Stimulated activated CD4-positive, alpha-beta T cell treated with anti-CD3 and anti-CD28 coated beads, Interleukin-4, amount 100 ng/mL, for 24 hours (primary cell): ENCODE measurements at regions not wholly inside any gene's neighbourhood (a gene's known extent, or its start where the extent isn't known, plus 50 kb on each side); places are given as distances from the start of the nearest gene placed in this dataset.

Experiments
- DNase-seq: peaks from one replicate; pipeline ENCODE4 v3.0.0-alpha.2; 2020

DNA sequence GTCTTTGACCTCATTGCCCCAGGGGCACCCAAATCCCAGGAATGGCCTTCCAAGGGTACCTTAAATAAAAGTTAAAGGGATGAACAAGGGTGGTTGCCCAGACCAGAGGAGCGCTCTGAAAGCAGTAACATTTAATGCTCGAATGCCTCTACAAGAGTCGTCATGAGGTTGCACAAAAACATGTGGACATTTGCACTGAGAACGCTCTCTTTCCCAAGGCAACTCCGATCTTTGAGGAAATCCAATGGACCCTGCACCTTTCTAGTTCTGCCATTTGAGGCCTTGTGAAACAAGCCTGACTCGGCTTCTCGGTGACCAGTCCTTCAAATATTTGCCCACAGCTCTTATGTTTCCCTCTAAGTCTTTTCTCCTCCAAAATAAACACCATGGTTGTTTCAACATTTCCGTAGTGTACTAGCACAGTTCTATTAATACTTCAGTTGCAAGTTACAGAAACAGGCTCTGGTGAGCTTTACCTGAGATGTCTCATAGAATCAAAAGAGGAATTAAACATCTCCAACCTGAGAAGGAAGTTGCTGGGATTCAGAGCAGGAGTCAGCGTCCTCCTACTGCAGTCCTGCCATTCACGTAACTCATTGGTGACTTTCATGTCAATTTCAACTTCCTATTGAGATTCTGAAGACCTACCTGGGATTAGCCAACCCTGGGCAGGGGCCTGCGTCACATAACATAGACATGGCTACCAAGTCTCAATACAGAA, 168.8 kb upstream of the RAI14 start:
- DNase-seq: no peak

DNA sequence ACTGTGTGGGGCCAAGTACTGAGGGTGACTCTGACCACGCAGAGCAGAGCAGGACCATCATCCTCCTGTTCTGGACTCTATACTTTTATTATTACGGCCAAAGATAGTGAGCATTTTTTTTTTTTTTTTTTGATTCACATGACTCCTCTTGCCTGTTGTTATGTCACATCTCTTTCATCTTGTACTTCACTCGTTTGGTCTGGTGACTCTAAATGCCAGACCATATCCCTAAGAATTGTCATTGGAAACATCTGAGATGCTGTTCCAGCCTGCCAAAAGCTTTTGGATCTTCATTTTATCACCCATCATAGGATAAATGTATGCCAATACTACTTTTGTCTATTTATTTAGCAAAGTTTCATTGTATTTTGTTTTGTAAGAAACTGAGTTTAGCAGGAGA, 168.2 kb upstream of the RAI14 start:
- no peak for DNase-seq

DNA sequence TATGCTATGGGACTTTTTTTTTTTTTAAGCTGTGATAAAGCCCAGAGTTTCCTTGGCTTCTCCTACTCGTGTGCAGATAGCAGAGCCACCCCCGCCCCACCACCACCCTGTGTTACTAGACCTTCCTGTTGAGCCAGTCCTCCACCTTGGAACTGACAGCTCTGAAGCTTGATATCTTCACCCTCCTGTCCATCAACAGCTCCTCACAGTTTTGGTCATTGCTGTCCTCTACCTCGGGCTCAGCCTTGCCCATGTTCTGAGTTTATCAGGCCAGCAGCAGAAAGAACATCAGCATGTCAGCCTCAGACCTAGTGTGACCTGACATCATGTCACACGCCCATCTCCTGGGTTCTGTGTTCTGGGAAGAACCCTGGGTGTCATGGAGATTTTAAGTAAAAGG, 167.1 kb upstream of the RAI14 start:
- no peak for DNase-seq

DNA sequence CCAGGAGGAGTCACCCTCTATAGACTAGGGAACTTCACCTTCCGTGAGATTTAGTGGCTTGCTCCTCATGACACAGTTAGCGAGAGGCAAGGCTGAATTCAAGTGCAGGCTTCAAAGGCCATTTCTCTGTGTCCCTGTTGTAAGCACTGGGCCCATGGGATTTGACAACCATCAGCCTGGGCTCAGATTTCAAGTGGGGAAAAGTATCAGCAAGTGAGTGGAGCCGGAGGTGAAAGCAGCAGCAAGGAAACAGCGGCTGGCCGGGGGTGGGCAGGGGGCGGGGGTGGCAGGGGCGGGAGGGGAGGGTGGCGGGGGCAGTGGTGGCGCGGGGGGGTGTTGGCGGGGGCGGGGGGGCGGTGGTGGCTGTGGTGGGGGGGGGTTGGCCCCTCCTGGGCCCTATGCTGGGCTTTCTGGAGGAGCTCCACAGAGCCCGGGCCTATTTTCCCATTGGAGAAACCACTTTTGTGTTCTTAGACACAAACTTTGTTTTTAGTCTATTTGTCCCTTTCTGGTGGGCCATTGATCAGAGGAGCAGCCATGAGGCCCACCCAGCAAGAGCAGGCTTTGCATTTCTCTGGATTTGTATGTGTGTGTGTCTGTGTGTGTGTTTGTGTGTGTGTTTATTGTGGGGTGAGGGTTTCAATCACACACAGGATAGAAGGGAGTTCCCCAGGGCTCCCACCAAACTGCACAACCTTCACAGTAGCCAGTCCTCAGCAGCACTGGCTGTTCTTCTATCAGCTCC, 165.4 kb upstream of the RAI14 start:
- DNase-seq: no peak

DNA sequence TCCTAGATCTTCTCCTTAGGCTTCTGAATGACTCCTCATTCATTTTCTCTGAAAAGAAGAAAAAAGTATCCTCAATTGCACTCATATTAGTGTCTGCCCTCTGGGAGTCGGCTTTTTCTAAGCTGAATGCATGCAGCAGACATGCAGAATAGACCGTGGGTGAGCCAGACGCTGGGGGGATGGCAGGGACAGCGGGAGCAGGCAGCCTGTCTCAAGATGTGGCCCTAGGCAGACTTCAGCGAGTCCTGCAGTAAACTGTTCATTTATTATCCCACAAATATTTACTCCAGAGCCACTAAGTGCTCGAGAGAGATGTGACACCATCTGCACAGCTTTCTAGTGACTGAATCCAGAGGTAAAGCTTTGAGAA, 164.9 kb upstream of the RAI14 start:
- DNase-seq: no peak

DNA sequence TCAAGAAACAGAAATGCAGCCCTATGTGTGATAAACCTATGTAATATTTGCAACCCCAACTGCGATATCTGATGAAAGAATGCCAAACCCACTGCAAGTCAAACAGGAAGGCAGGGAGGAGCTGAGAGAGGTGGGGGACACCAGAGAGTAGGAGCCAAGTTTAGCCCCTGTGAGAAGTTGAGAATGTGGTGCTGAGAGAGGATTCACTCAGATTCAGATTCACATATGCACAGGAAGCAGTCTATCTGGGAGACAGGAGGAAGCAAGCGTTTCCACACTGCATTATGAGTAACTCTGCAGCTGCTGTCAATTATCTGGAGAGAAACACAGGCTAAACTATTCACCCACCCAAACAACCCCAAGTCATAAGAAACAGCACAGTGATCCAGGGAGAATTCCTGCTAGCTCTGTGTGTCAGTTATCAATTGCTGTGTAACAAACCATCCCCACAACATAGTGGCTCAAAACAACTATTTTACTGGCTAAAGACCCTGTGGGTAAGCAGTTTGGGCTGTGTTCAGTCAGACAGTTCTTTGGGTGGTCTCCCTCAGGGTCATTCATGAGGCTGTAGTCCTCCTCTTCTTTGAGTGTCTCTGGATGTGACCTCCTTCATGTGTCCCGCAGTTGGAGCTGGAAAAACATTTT, 161.9 kb upstream of the RAI14 start:
- no peak for DNase-seq

DNA sequence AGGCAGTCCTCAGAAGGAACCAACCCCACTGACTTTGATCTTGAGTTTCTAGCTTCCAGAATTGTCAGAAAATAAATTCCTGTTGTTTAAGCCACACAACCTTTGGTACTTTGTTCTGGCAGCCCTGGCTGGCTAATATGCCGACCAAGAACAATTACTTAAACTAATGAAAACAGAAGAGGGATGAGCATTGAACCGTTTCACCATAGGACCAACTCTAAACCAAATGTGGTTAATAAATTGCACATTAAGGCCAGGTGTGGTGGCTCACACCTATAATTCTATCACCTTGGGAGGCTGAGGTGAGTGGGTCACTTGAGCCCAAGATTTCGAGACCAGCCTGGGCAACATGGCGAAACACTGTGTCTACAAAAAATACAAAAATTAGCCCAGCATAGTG, 160.9 kb upstream of the RAI14 start:
- no peak for DNase-seq

DNA sequence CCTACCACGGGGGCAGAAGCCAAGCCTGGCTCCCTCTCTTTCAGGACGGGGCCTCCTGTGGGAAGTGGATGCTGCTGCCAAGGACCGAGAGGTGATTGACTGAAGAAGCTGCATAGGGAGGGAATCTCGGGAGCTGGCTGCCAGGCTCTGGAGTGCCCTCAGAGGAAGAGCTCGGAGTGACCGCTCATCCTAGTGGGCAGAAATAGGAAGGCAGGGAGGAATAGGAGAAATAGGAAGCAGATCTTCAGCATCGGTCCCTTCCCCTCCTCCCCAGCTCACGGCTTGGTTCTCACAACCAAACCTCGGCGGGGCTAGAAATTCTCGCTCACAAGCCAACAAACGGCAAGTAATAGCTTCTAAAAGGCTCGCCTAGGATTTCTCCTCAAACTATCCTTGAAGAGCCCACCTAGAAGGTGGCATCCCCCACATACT, 159.9 kb upstream of the RAI14 start:
- DNase-seq: no peak

DNA sequence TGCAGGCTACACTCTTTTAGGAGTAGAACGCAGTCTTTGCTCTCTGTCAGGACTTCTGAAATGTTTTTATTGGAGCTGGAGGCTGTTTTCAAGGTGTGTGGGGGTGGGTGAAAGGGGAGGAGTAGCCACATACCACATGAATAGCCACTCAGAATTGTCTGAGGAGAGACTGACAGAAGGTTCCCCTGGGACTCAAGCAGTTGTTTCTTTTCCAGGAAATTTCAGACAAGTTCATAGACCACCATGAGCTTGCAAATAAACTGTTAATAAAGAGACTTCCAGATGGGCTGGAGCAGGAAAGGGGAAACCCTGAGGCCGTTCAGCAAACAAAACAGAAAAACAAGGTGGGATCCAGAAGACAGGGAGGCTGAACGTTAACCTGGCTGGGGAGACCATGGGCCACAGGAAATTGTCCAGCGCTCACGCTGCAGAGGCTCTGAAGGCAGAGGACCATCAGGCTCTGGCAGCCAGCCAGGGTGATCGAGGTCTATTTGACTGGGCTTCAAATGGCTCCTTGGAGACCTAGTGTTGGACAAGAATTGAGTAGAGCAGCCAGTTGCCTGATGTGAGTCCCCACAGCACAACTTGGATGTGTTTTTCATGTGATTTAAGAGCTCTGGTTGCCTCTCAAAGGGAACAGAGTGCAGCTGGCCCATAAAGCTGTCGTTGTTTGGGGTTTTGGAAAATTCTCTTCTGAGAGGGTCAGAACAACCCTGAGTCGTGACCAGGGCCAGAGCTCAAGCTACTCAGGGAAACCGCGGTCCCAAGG, 159.2 kb upstream of the RAI14 start:
- no peak for DNase-seq

DNA sequence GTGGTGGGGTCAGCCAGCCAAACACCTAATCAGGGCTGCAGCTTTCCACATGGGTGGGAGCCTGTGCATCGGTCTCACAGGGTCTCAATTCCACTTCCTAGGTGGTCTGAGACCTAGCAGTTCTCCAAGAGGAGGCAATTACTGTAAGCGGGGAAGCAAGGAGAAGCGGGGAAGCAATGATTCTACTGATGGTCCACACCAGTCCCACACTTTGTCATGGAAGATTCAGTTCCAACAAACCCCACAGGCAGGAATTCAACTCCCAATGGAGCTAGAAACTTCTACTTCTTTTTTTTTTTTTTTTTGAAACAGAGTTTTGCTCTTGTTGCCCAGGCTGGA, 158.7 kb upstream of the RAI14 start:
- DNase-seq: no peak

DNA sequence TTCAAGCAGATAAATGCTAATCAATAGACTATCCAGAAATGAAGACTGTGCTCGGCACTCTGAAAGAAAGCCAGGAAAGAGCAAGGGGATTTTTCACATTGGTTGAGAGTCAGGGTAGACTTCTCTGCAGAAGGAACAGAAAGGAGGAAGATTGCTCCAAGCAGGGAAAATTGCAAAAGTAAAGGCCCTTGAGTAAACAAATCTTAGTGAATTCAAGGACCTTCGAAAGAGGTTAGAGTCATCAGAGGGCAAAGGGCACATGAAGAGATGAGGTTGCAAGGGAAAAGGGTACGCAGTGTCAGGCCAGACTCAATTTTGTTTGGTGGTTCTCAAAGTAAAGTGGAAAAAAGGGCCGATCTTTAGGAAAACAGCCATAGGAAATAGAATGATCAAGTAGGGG, 157.6 kb upstream of the RAI14 start:
- DNase-seq: no peak

DNA sequence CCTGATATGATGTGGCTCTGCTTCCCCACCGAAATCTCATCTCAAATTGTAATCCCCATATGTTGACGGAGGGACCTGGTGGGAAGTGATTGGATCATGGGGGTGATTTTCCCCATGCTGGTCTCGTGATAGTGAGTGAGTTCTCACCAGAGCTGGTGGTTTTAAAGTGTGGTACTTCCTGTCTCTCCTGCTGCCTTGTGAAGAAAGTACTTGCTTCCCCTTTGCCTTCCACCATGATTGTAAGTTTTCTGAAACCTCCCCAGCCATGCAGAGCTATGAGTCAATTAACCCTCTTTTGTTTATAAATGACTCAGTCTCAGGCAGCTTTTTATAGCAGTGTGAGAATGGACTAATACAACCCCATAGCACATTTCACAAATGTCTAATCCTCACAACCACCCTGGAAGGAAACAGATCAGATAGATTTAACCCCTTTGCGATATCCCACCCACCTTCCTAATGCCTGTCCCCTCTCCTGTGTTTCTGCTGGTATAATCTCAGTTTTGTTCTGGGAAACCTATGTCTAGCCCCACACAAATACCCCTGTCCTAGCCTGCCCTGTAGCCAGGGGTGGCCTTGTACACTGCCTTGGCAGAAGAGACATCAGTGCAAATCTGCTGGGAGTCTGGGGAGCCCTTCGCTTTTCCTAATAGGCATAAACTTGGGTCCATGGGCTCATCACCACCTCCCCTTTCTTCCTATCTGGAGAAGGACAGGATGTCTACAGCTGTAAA, 157.0 kb upstream of the RAI14 start:
- DNase-seq: peak; percentile 18

DNA sequence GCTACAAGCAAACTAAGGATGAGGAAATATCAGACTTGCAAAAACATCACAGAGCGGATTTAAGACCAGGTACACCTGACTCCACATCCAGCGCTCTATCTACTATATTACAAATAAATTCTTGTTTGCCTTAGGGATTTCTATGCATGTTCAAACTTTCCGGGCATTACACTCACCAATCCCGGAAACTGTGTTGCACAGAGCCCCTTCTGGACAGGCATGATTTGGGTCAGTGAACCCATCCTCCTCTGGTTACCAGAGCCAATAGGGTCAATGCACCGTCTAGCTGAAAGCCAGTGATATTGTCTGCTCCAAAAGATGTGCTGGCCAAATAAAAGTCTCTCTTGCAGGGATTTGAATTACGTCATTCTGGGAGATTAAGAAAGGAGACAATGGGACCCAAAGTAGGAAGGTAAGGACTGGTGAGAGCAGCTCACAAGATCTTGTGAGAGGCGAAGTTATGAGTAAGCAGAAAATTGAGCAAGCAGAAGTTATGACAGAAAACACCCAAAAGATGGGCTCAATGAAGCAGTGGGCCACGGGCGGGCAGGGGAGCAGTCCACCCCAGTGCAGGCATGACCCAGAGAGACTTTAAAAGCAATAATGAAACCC, 155.8 kb upstream of the RAI14 start:
- DNase-seq: no peak

DNA sequence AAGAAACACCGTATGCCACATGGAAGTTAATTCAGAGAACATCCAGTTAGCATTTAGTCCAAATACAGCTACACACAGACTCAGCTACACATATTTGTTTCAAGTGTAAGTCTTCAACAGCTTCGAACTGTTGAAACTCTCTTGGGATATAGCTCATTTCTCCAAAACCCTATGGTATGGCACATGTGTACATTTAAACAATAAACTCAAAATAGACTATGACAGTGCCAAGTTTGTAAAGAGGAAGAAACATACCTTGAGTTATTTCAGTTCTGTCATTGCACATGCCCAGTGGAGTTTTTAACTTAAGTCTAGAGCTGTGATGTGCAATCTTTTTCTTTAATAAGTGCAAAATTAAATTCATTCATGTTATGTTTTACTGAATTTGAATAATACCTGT, 155.1 kb upstream of the RAI14 start:
- no peak for DNase-seq

DNA sequence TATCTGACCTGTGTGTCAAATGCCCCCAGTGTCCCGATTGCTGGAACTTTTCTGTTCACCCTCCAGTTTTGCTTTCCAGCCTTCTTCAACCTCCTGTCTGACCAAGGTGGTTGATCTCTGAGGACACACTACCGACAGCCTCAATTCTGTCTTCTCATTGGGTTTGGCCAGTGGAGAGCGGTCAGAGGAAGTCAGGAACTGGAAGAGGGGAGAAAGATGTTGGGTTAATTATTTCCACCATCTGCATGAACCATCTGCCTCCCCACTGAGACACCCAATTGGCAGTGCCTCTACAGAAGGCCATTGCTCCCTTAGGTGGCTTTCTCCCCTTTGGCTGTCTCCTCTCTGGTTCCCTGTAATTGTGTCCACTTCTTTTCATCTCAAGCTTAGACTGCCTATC, 154.3 kb upstream of the RAI14 start:
- no peak for DNase-seq

DNA sequence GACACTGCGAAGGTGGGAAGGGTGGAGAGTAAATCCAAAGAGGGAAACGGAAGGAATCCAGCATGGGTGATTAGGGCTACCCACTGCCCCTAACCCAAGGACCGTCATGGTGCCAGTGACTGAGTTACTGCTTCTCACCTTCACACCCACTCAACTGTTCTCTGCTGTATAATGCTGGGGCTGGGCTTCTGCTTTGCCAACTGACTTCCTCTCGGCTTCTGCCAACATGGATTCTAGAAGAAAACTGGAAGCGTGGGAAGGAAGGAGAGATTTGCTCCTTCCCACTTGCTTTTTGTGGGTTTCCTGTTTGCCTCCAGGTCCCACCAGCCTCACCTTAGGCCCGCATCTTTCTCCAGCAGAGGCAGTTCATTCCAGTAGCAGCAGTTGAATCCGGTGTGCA, 153.5 kb upstream of the RAI14 start:
- DNase-seq: no peak

DNA sequence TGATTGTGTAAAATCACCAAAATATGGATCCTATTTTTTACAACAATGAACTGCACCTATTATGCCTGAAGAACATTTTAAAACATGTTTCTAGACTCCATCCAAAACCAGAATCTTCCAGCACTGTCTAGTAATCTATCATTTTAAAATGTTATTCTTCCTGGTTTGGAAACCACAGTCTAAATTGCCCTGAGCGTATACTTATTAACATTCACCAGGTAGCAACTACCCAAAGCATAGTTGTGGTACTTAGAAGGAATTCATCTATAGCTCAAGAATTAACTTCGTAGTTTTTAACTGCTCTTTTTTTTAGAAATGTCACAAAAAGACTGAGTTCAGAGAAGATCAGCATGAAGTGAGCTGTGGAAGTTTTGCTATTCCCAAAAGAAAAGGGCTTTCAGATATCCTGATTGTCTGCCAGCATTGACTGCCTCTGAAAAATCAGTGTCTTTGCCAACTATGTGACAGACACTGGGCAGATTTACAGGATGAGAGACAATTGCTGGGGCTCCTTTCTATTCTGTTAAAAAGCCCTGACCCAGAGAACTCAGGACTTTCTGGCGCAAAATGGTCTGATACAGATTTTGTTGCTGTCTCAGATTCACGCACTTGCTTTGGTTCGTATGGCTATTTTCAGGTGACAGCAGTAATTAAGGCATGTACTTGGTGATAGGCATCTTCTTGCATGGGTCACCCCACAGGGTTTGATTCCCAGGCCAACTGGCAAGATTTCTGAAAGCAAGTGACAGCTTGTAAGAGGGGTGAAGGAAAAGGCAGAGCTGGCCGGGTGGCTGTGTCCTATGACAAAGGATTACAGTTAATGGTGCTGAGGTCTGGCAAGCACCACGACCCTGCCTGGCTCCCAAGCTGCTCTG, 152.5 kb upstream of the RAI14 start:
- DNase-seq: no peak

DNA sequence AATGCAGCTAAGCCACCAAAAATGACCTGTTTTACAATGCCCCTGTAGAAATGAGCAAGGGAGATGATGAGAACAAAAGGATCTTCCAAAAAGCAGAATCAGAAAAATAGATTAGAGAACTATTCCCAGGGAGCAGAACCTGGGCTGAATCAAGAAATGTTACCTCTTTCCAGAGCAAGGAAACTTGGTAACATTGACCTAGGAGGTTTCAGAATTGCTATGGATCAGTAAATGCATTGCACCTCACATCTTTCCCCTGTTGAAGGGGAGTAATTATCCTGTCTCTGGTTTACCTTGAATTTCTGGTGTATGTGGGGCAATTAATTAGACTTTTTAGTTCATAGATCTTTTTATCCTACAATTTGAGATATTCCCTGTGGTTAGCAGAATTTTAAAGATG, 151.2 kb upstream of the RAI14 start:
- DNase-seq: no peak

DNA sequence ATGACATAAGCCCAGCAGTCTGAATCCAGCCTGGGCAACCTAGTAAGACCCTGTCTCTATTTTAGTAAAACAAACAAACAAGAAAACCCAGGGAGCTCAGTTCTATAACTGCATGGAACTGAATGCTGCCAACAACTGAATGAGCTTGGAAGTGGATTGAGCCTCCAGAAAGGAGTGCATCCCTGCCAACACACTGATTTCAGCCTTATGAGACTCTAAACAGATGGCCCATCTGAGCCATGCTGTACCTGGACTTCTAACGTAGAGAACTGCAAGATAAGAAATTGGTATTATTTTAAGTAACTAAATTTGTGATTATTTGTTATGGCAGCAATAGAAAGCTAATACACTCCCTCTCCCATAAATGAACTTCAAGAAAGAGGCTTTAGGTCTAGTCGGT, 150.4 kb upstream of the RAI14 start:
- DNase-seq: no peak

DNA sequence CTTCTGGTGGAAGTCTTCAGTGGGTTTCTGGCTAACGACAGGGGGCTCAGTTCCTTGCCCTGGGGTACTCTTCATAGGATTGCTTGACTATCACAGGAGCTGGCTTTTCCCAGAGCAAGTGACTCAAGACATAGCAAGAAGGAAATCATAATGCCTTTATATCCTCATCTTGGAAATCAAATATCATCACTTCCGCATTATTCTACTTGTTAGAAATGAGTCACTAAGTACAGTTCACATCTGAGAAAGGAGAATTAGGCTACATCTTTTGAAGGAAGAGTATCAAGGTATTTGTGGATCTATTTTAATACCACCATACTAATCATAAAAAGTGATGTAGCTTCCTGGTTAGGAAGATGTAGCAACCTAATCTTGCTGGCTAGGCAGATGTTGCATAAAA, 148.2 kb upstream of the RAI14 start:
- no peak for DNase-seq

DNA sequence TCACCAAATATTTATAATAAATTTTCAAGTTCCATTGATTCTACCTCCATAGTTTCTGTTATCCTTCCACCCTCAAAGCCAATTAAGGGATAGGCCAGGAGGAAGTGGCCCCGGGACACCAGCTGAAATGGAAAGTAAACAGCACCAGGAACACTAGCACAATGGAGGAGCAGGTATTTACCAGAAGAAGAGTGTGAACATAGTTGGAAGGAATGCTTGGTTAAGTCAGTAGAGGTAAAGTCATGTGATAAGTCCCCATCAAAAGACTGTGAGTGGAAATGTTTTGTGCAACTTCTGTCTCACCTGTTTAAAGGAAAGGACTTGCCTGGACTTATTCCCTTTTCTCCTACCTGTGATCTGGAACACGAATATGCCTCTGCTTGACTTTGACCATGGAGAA, 146.7 kb upstream of the RAI14 start:
- DNase-seq: no peak

DNA sequence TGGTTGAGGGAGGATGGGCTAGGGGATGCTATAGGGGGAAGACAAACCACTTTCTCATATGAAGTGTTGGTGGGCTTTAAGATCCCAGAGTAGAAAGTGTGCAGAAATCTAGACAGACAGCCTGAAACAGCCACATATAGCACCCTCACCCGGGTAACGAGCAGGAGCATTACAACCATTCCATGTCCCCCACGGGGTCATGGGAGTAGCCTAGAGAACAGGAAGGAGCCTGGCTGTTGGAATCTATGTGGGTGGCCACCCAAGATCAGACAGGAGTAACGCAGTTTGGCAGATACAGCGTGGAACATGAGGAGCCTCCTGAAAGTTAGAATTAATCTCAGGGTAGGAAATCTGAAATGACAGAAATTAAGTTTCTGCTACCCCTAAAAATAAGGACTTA, 146.1 kb upstream of the RAI14 start:
- DNase-seq: no peak
